GM06990 (cell line): ENCODE measurements at regions not wholly inside any gene's neighbourhood (a gene's known extent, or its start where the extent isn't known, plus 50 kb on each side); places are given as distances from the start of the nearest gene placed in this dataset.

Experiments used
- DNase-seq: peaks from one replicate; pipeline ENCODE4 v3.0.0-alpha.2; 2011; ENCODE audit not compliant: insufficient read length; ENCODE audit errors: extremely low read depth
- H3K27me3 ChIP-seq: replicated peaks from 2 replicates; pipeline ENCODE4 v1.6.0; 2011; ENCODE audit warnings: low read length; ENCODE audit not compliant: control insufficient read depth, insufficient read depth
- H3K36me3 ChIP-seq: 2 replicates; pipeline ENCODE4 v1.5.1; 2011; ENCODE audit warnings: low read length; ENCODE audit not compliant: control insufficient read depth, insufficient read depth
- H3K4me3 ChIP-seq: replicated peaks from 2 replicates; pipeline ENCODE4 v1.5.1; 2011; ENCODE audit warnings: low read depth, mild to moderate bottlenecking, control low read depth, low read length
- CTCF ChIP-seq: IDR thresholded peaks from 2 replicates; pipeline ENCODE4 v1.5.1; 2011; ENCODE audit warnings: low read length, control low read depth, mild to moderate bottlenecking, inconsistent platforms; ENCODE audit not compliant: insufficient read depth, poor library complexity, severe bottlenecking

- H3K27me3 ChIP-seq: no peaks in the 10 kb centered on the region; the same call in 1 of the 2 replicates
- H3K36me3 ChIP-seq: no peaks in the 10 kb centered on the region
- TF ChIP-seq CTCF: no peak
- no peak for DNase-seq
- no peak overlapping the region for H3K4me3 ChIP-seq
Observed at GRCh38 chr21:39064325-39065012, 118.8 kb downstream of the PSMG1 start.

GRCh38 chr21:39063517-39063916, 119.7 kb downstream of the PSMG1 start:
- Histone ChIP-seq H3K4me3 (no peak overlapping the region), H3K36me3 (no peaks in the 10 kb centered on the region), H3K27me3 (no peaks in the 10 kb centered on the region; the same call in 1 of the 2 replicates)
- no peak for DNase-seq
- TF ChIP-seq CTCF: no peak

- no peak for TF ChIP-seq CTCF
- Histone ChIP-seq H3K27me3 (peaks cover under 1% of the 10 kb centered on the region; the same call in 1 of the 2 replicates), H3K4me3 (no peak overlapping the region), H3K36me3 (no peaks in the 10 kb centered on the region)
- no peak for DNase-seq
Observed at GRCh38 chr21:39062196-39062595, 121.1 kb downstream of the PSMG1 start.

GRCh38 chr21:39061766-39062165, 121.5 kb downstream of the PSMG1 start:
- H3K27me3 ChIP-seq: peaks cover 2% of the 10 kb centered on the region; the same call in 1 of the 2 replicates
- no peak overlapping the region for H3K4me3 ChIP-seq
- no peak for DNase-seq
- H3K36me3 ChIP-seq: no peaks in the 10 kb centered on the region
- TF ChIP-seq CTCF: no peak

GRCh38 chr21:39060485-39061083, 122.7 kb downstream of the PSMG1 start:
- TF ChIP-seq CTCF: no peak
- Histone ChIP-seq H3K4me3 (no peak overlapping the region), H3K27me3 (peaks cover 2% of the 10 kb centered on the region), H3K36me3 (no peaks in the 10 kb centered on the region)
- no peak for DNase-seq
